8988T (cell line): ENCODE measurements at regions not wholly inside any gene's neighbourhood (a gene's known extent, or its start where the extent isn't known, plus 50 kb on each side); places are given as distances from the start of the nearest gene placed in this dataset.
"Not testable (repeated sequence)": the region's sequence is repeated elsewhere in the genome, so short reads cannot be mapped to it uniquely, and the experiment has no call there.

Source experiments
- DNase-seq: peaks from one replicate; pipeline ENCODE4 v3.0.0; 2011

DNA sequence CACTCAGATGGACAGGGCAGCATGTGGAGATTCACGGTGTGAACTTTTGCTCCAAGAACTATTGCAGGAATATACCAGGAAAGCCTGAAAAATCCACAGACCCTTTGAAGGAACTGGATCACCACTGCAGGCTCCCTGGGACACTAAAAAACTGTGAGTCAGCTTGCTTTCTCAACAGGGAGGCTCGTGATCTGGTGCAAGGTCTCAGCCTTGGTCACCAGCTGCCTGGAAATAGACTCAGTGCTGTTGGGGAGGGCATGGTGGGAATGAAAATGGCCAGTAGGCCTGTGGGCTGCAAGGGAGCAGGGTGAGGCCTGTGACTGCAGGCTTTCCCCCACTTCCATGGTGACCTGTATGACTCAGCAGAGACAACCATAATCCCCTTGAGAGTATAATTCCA, 426.4 kb upstream of the RPS6KA3 start:
- DNase-seq, result no peak

DNA sequence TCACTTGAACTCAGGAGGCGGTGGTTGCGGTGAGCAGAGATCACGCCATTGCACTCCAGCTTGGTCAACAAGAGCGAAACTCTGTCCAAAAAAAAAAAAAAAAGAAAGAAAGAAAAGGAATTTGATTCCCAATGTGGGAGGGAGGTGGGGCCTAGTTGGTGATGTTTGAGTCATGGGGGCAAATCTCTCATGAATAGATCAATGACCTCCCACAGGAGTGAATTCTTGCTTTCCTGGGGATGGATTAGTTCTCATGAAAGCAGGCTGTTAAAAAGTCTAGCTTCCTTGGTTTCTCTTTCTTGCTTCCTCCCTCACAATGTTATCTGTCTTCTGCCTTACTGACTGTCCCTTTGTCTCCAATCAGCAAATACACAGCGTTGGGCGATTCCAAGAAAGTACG, 419.5 kb upstream of the RPS6KA3 start:
- no peak for DNase-seq

DNA sequence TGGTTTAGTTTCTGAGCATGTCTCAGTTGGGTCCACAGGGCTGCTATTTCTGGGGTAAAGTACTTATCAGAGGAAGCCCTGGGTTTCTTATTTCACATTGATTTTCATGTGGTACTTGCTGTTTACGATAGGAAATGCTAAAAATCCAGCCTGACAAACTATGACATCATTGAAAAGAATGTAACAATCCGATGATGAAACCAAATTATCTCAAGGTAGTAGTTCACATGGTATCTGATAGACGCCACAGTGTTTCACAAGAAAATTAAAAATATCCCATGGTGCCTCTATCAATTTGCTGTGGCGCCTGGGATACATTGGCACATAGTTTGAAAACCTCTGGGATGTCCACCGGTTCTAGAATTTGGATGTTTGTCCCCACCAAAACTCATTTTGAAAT, 418.9 kb upstream of the RPS6KA3 start:
- no peak for DNase-seq

DNA sequence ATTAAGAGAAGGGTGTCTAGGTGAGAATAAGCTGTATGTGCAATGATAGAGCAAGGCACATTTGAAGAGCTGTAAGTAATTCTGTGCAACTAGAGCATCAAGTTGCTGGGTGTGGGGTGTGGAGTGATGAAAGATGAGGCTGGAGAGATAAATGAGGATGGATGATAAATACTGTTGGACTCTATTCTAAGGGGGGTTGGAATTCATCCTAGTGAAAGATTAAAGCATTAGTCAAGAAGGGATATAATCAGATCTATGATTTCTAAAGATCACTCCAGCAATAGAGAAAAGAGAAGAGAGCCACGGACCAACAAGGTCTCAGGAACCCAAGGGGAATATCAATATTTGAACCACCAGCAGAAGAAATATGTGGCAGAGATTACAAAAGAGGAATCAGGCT, 415.0 kb upstream of the RPS6KA3 start:
- DNase-seq, result no peak

GRCh38 chrX:20680998-20681397, 414.3 kb upstream of the RPS6KA3 start:
- no peak for DNase-seq

DNA sequence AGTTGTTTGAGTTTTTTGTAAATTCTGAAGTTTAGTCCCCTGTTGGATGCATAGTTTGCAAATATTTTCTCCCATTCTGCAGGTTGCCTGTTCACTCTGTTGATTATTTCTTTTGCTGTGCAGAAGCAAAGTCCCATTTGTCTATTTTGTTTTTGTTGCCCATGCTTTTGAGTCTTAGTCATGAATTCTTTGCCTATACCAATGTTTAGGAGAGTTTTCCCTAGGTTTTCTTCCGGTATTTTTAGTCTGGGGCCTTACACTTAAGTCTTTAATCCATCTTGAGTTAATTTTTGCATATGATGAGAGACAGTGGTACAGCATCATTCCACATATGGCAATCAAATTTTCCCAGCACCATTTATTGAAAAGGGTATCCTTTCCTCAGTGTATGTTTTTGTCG, 405.8 kb upstream of the RPS6KA3 start:
- no peak for DNase-seq

- DNase-seq, result not testable (repeated sequence)
Measured at GRCh38 chrX:20671746-20672145, 405.0 kb upstream of the RPS6KA3 start.

- DNase-seq, result no peak
Measured at GRCh38 chrX:20670611-20671010, 403.9 kb upstream of the RPS6KA3 start.

GRCh38 chrX:20668550-20668949, 401.8 kb upstream of the RPS6KA3 start:
- no peak for DNase-seq

DNA sequence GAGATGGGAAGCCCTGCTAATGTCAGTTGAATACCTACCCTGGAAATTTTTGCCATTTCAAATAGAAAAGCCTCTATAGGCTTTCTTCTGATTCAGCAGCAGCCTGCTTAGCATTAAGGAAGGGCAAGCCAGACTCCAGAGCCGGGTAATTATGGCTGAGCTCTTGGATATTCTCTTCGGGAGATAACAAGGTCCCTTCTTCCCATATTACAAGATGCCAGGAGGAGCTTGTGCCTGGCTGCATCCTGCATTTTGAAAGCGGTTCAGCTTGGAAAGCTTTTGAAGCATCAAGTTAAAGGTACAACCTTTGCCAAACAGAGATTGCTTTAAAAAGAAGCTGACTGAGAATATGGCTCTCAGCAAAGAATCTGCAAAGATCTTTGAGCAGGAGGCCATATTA, 399.6 kb upstream of the RPS6KA3 start:
- no peak for DNase-seq

- DNase-seq, result no peak
Measured at GRCh38 chrX:20665481-20665880, 398.8 kb upstream of the RPS6KA3 start.

- no peak for DNase-seq
Measured at GRCh38 chrX:20664774-20665173, 398.1 kb upstream of the RPS6KA3 start.

GRCh38 chrX:20664131-20664530, 397.4 kb upstream of the RPS6KA3 start:
- no peak for DNase-seq

- no peak for DNase-seq
Measured at GRCh38 chrX:20663336-20663735, 396.6 kb upstream of the RPS6KA3 start.

DNA sequence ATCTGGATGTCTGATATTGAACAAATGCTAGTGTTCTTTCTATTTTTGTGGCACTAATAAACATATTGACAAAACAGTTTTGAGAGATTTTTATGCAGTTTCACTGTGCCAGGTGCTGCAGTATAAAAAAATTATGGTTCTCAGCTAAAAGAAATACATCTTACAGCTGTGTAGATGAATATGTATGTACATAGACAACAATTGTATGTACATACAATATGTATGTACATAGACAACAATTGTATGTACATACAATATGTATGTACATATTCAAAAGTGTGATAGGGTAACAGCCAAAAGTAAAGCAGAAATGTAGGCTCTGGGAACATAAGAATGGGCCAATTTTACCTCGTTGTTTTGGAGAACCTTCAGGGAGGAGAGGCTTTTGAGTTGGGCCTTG, 390.0 kb upstream of the RPS6KA3 start:
- no peak for DNase-seq

- no peak for DNase-seq
Measured at GRCh38 chrX:20654596-20655106, 387.9 kb upstream of the RPS6KA3 start.

- no peak for DNase-seq
Measured at GRCh38 chrX:20653070-20653469, 386.4 kb upstream of the RPS6KA3 start.

DNA sequence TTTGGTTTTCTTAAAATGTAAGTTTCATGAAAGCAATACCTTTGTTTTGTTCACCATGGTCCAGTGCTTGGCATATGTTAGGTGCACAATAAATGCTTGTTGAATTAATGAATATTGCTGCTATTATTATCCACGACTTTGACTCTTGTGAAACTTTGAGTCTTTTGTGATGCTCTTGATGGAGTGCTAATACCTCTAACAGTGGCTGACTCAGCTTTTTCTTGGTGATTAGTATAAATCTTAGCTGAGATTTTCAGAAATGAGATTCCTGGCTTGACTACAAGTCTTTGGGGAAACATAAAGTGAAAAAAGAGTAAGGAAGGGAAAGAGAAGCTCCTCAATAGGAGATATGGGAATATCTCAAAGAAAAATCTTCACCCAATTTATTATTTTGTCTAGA, 375.2 kb upstream of the RPS6KA3 start:
- no peak for DNase-seq

DNA sequence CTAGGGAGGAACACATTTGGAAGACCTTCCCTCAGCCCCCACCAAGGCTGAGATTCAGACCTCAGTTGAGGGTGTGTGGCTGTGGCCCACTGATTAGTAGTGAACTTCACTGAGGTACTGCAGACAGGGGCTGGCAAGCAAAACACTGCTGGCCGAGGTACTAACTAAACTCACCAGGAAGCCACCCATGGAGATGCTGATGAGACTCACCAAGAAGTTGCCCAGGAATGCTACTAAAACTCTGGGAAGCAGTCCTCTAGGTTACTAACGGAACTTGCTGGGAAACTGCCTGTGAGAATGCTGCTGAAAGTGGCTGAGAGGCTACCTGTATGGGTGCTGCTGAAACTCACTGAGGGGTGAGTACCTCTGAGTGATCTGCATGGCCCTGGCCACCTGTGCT, 372.4 kb upstream of the RPS6KA3 start:
- DNase-seq, result no peak

- DNase-seq, result no peak
Measured at GRCh38 chrX:20637351-20637750, 370.6 kb upstream of the RPS6KA3 start.

- DNase-seq, result no peak
Measured at GRCh38 chrX:20633451-20633850, 366.7 kb upstream of the RPS6KA3 start.

- DNase-seq, result no peak
Measured at GRCh38 chrX:20623448-20623847, 356.7 kb upstream of the RPS6KA3 start.

GRCh38 chrX:20620306-20620705, 353.6 kb upstream of the RPS6KA3 start:
- no peak for DNase-seq

DNA sequence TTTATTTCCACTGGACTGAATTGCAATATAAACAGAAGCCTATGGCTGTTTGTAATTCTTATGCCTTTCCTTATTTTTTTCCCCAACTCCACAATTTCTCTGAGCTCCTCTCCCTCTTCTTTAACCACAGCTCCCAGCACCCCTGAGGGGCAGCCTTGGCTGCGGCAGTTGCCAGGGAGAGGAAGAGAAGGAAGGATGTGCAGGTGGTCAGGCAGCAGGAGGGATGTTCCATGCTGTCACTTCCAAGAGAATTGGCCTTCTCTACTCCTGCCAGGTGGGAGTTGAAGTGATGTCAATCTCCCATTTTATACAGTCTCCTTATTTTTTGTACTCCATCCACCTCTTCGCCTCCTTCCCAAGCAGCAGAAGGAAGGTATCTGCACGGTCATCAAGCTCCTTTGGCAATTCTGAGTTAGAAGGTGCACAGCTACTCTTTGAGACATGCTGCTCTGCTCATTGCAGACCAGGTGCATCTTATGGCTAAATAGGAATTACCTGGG, 343.3 kb upstream of the RPS6KA3 start:
- DNase-seq, result no peak

GRCh38 chrX:20606831-20607230, 340.1 kb upstream of the RPS6KA3 start:
- DNase-seq, result no peak

GRCh38 chrX:20596856-20597255, 330.1 kb upstream of the RPS6KA3 start:
- DNase-seq, result no peak
